HepG2 (cell line): ENCODE measurements at regions not wholly inside any gene's neighbourhood (a gene's known extent, or its start where the extent isn't known, plus 50 kb on each side); places are given as distances from the start of the nearest gene placed in this dataset.

Source experiments
- ATAC-seq: fragments of 200-7000 bp; cut with Tn5 transposase; 3 replicates; pipeline ENCODE4 v1.9.1; 2020; ENCODE audit warnings: mild to moderate bottlenecking, moderate library complexity
- BruUV-seq: library from RNA; stranded (reverse); fragments of 400-500 nt; replicated peaks from 2 replicates; lab custom pipeline; 2021; lab: Mats Ljungman, UMichigan
- CTCF ChIA-PET: fragments of 300-600 bp; formaldehyde crosslinking; extraction: SDS; loops from one replicate; lab custom pipeline; 2021; ENCODE audit warnings: low total read pairs, inconsistent platforms, low intra/inter-chr PET ratio; lab: Yijun Ruan, JAX
- POLR2A ChIA-PET: fragments of 350-600 bp; sonication (Branson Sonifier 250); formaldehyde crosslinking; loops from one replicate; lab custom pipeline; 2020; ENCODE audit warnings: antibody characterized with exemption, inconsistent platforms; lab: Yijun Ruan, JAX
- DNase-seq: peaks from one replicate; pipeline ENCODE4 v3.0.0-alpha.2; 2015; ENCODE audit warnings: low spot score
- FAIRE-seq: peaks from 3 replicates; lab custom pipeline; 2011; peaks lifted over from hg19 to GRCh38; lab: Jason Lieb, UNC
- H2AFZ ChIP-seq: one replicate; pipeline ENCODE4 v1.6.1; 2011; ENCODE audit warnings: low read length, inconsistent platforms
- H3K27ac ChIP-seq: fragments of 300-600 bp; 3 replicates; pipeline ENCODE4 v1.8.0; 2011; ENCODE audit warnings: mixed run types, mild to moderate bottlenecking, mixed read lengths, low read length, inconsistent platforms; ENCODE audit not compliant: insufficient read depth; ENCODE audit errors: extremely low read length
- H3K27me3 ChIP-seq, 2 experiments: fragments of 200-600 bp in 1 of 2; 2 replicates in 1 of 2; 3 replicates in 1 of 2; pipeline versions ENCODE4 v1.6.0 to v1.8.0; 2011; ENCODE audit warnings: low read length in 2 of 2, mild to moderate bottlenecking in 2 of 2, moderate library complexity in 2 of 2, inconsistent platforms in 1 of 2; ENCODE audit not compliant: insufficient read depth in 2 of 2, control insufficient read depth in 1 of 2
- H3K36me3 ChIP-seq, 2 experiments: fragments of 200-600 bp in 1 of 2; replicated peaks in 1 of 2; 2 replicates in 1 of 2; 3 replicates in 1 of 2; pipeline versions ENCODE4 v1.5.1 to v1.8.0; 2011; ENCODE audit warnings: low read length in 2 of 2, inconsistent platforms in 1 of 2; ENCODE audit not compliant: insufficient read depth in 2 of 2, control insufficient read depth in 1 of 2
- H3K4me1 ChIP-seq: 2 replicates; pipeline ENCODE4 v1.5.1; 2012; ENCODE audit warnings: low read length, inconsistent platforms; ENCODE audit not compliant: insufficient read depth
- H3K4me2 ChIP-seq: 2 replicates; pipeline ENCODE4 v1.6.0; 2011; ENCODE audit warnings: low read depth, low read length, inconsistent platforms
- H3K4me3 ChIP-seq, 3 experiments: fragments of 200-600 bp in 1 of 3; sonication (generic), shearing (Covaris generic) in 1 of 3; replicated peaks in 1 of 3; 2 replicates each; pipeline ENCODE4 v1.5.1; 2011 to 2016; ENCODE audit warnings: low read length in 3 of 3, inconsistent platforms in 2 of 3, low read depth in 2 of 3, mild to moderate bottlenecking in 2 of 3, control low read depth in 1 of 3, mixed read lengths in 1 of 3; ENCODE audit not compliant: insufficient read depth in 1 of 3
- H3K79me2 ChIP-seq: one replicate; pipeline ENCODE4 v1.6.1; 2011; ENCODE audit warnings: low read length, inconsistent platforms; ENCODE audit not compliant: insufficient read depth
- H3K9ac ChIP-seq: 2 replicates; pipeline ENCODE4 v1.6.0; 2011; ENCODE audit warnings: mild to moderate bottlenecking, low read depth, low read length, inconsistent platforms; ENCODE audit not compliant: insufficient read depth
- H3K9me3 ChIP-seq: 2 replicates; pipeline ENCODE4 v1.5.1; 2012; ENCODE audit warnings: mild to moderate bottlenecking, low read length
- H4K20me1 ChIP-seq: 2 replicates; pipeline ENCODE4 v1.6.0; 2011; ENCODE audit warnings: inconsistent platforms, mild to moderate bottlenecking, low read length, moderate library complexity; ENCODE audit not compliant: insufficient read depth
- FOXC1 ChIP-seq: sonication (generic); formaldehyde crosslinking; IDR thresholded peaks from 2 replicates; pipeline ENCODE4 v1.8.0; 2022; ENCODE audit warnings: mild to moderate bottlenecking, missing genetic modification reagents, borderline replicate concordance
- PLRG1 ChIP-seq: fragments of 450-650 bp; conservative IDR thresholded peaks from 2 replicates; pipeline ENCODE4 v1.6.1; 2016
- TBL1XR1 ChIP-seq: fragments of 150-350 bp; IDR thresholded peaks from 2 replicates; pipeline ENCODE4 v1.6.1; 2014; ENCODE audit warnings: borderline replicate concordance, low read length; ENCODE audit not compliant: partially characterized antibody
- YY1 ChIP-seq: IDR thresholded peaks from 2 replicates; pipeline ENCODE4 v1.6.1; 2011; ENCODE audit warnings: low read length, low read depth, moderate library complexity, mild to moderate bottlenecking; ENCODE audit not compliant: insufficient read depth, insufficient replicate concordance
- ZNF281 ChIP-seq: sonication (generic); formaldehyde crosslinking; IDR thresholded peaks from 2 replicates; pipeline ENCODE4 v1.4.0; 2020; ENCODE audit warnings: missing genetic modification reagents, borderline replicate concordance
- ZNF282 ChIP-seq: fragments of 450-650 bp; IDR thresholded peaks from 2 replicates; pipeline ENCODE4 v1.6.1; 2018; ENCODE audit not compliant: partially characterized antibody
- ZNF564 ChIP-seq: sonication (generic); formaldehyde crosslinking; IDR thresholded peaks from 2 replicates; pipeline ENCODE4 v1.8.1; 2023; ENCODE audit warnings: mild to moderate bottlenecking, missing genetic modification reagents
- ZNF580 ChIP-seq: IDR thresholded peaks from 2 replicates; pipeline ENCODE4 v1.6.1; 2016; ENCODE audit warnings: low read depth, borderline replicate concordance
- ZNF703 ChIP-seq: sonication (generic); formaldehyde crosslinking; IDR thresholded peaks from 2 replicates; pipeline ENCODE4 v1.5.1; 2020; ENCODE audit warnings: missing genetic modification reagents, mild to moderate bottlenecking, moderate library complexity, borderline replicate concordance
- ZNF761 ChIP-seq: sonication (generic); formaldehyde crosslinking; conservative IDR thresholded peaks from 2 replicates; pipeline ENCODE4 v1.4.0; 2020; ENCODE audit warnings: mild to moderate bottlenecking, missing genetic modification reagents
- ZNF839 ChIP-seq: sonication (generic); formaldehyde crosslinking; IDR thresholded peaks from 2 replicates; pipeline ENCODE4 v1.4.0; 2020; ENCODE audit warnings: missing genetic modification reagents, mild to moderate bottlenecking, borderline replicate concordance
- WGBS: methylation state at CpG from one replicate; pipeline ENCODE4 v1.1.6; 2017; ENCODE audit warnings: low lambda C conversion rate; 5-methylcytosine and 5-hydroxymethylcytosine counted together
- in situ Hi-C: cut with HindIII; loops from 2 replicates; pipeline ENCODE4 v1.10.0; 2017; ENCODE audit warnings: low pct_unique_long_range_greater_than_20kb; ENCODE audit not compliant: extremely low pct_ligation_motif_present
- intact Hi-C: fragments of 100-400 bp; cut with micrococcal nuclease; formaldehyde crosslinking; loops from one replicate; pipeline ENCODE4 v1.10.0; 2022; ENCODE audit not compliant: unreplicated experiment

GRCh38 chr11:56855217-56855616 is 106.7 kb upstream of the OR9G4 start (continued):
- TF ChIP-seq PLRG1 (no peak), ZNF761 (no peak), ZNF580 (CRISPR knock-in tag) (no peak)

- no TSS peak for BruUV-seq
- Histone ChIP-seq H3K9me3 (no peaks in the 10 kb centered on the region), H3K27me3 (no peaks in the 10 kb centered on the region), H3K27ac (no peak overlapping the region), H3K9ac (no peak overlapping the region), H4K20me1 (no peaks in the 10 kb centered on the region), H3K36me3 (no peaks in the 10 kb centered on the region), H2AFZ (no peak overlapping the region), H3K79me2 (no peaks in the 10 kb centered on the region), H3K4me1 (no peaks in the 10 kb centered on the region), H3K4me3 (no peak overlapping the region), H3K4me2 (no peak overlapping the region)
- in situ Hi-C loops, result no loop called here
- TF ChIP-seq ZNF839, result no peak
- no peak for TF ChIP-seq FOXC1 (CRISPR knock-in tag)
- no peak for TF ChIP-seq TBL1XR1
- TF ChIP-seq ZNF564 (CRISPR knock-in tag), result no peak
- no peak for TF ChIP-seq YY1
- no peak for TF ChIP-seq ZNF282
- TF ChIP-seq ZNF703 (CRISPR knock-in tag), result no peak
- no peak for TF ChIP-seq ZNF281 (CRISPR knock-in tag)
- ChIA-PET POLR2A (no interaction called here), CTCF (no interaction called here)
- FAIRE-seq (no peak), DNase-seq (no peak), ATAC-seq (no peak)
- intact Hi-C loops, result no loop called here
- 0% methylated on average over 1 of the region's 1 CpG for WGBS
These were observed 103.6 kb upstream of the OR9G4 start for GRCh38 chr11:56852131-56852530.
